Transverse colon (tissue), 3 donors: ENCODE measurements at regions not wholly inside any gene's neighbourhood (a gene's known extent, or its start where the extent isn't known, plus 50 kb on each side); places are given as distances from the start of the nearest gene placed in this dataset.

Source experiments
- CTCF ChIP-seq, 5 experiments: fragments of 200-600 bp in 3 of 5; fragments of 450-650 bp in 2 of 5; sonication (generic) in 3 of 5; IDR thresholded peaks; 1 replicate in 2 of 5; 2 replicates in 3 of 5; pipeline ENCODE4 v1.5.1; 2016 to 2017; ENCODE audit warnings: antibody characterized with exemption in 5 of 5, inconsistent platforms in 3 of 5, mild to moderate bottlenecking in 2 of 5, moderate library complexity in 1 of 5
- POLR2A ChIP-seq: fragments of 450-650 bp; IDR thresholded peaks from one replicate; pipeline ENCODE4 v1.6.1; 2016; ENCODE audit warnings: antibody characterized with exemption, mild to moderate bottlenecking, moderate library complexity

GRCh38 chr1:73674945-73675561, 522.9 kb downstream of the LRRIQ3 start:
- no peak for TF ChIP-seq POLR2A
- TF ChIP-seq CTCF (IDR thresholded peaks at IDR 0.05), result peak; percentile 44 to 53 (median 47)
